ENCODE measurements at regions not wholly inside any gene's neighbourhood (a gene's known extent, or its start where the extent isn't known, plus 50 kb on each side); places are given as distances from the start of the nearest gene placed in this dataset.

GRCh38 chr4:189341881-189342280 is 598.8 kb upstream of the FRG1 start:
- no peak for TF ChIP-seq CTCF (IDR thresholded peaks at IDR 0.05; ENCODE audit: extremely low read depth, missing control alignments)
- no peak for DNase-seq (ENCODE audit: low spot score)

GRCh38 chr4:189355590-189355989 is 585.1 kb upstream of the FRG1 start:
- no peak for TF ChIP-seq CTCF (IDR thresholded peaks at IDR 0.05; ENCODE audit: extremely low read depth, missing control alignments)
- no peak for DNase-seq (ENCODE audit: low spot score)

GRCh38 chr4:189362364-189362763 is 578.3 kb upstream of the FRG1 start:
- TF ChIP-seq CTCF (IDR thresholded peaks at IDR 0.05; ENCODE audit: extremely low read depth, missing control alignments), result no peak

GRCh38 chr4:189364032-189364449 is 576.6 kb upstream of the FRG1 start:
- TF ChIP-seq CTCF (IDR thresholded peaks at IDR 0.05; ENCODE audit: extremely low read depth, missing control alignments), result no peak
- DNase-seq (ENCODE audit: low spot score), result no peak

More at GRCh38 chr4:189362364-189362763, 578.3 kb upstream of the FRG1 start:
- DNase-seq (ENCODE audit: low spot score), result no peak

- TF ChIP-seq CTCF (IDR thresholded peaks at IDR 0.05; ENCODE audit: extremely low read depth, missing control alignments), result no peak
- no peak for DNase-seq (ENCODE audit: low spot score)
These were observed 575.2 kb upstream of the FRG1 start for GRCh38 chr4:189365451-189365850.

- DNase-seq (ENCODE audit: low spot score), result no peak
- TF ChIP-seq CTCF (IDR thresholded peaks at IDR 0.05; ENCODE audit: extremely low read depth, missing control alignments), result no peak
These were observed 572.8 kb upstream of the FRG1 start for GRCh38 chr4:189367832-189368231.

- no peak for DNase-seq (ENCODE audit: low spot score)
- TF ChIP-seq CTCF (IDR thresholded peaks at IDR 0.05; ENCODE audit: extremely low read depth, missing control alignments), result no peak
These were observed 566.5 kb upstream of the FRG1 start for GRCh38 chr4:189374176-189374575.
